Heart left ventricle (tissue), 13 donors: ENCODE measurements at regions not wholly inside any gene's neighbourhood (a gene's known extent, or its start where the extent isn't known, plus 50 kb on each side); places are given as distances from the start of the nearest gene placed in this dataset.
"Not testable (repeated sequence)": the region's sequence is repeated elsewhere in the genome, so short reads cannot be mapped to it uniquely, and the experiment has no call there.

Experiments used
- POLR2A ChIP-seq, 2 donors: fragments of 450-650 bp; IDR thresholded peaks; one replicate each; pipeline ENCODE4 v1.6.1; 2017; ENCODE audit warnings: antibody characterized with exemption in 2 of 2, mild to moderate bottlenecking in 2 of 2, moderate library complexity in 2 of 2
- TF ChIP-seq, protein P1 (sequence below), 12 donors: fragments of 200-600 bp; sonication (generic) in 4 of 12; IDR thresholded peaks; one replicate each; pipeline versions ENCODE4 v1.5.0 to v1.8.0; 2018 to 2022; ENCODE audit warnings: antibody characterized with exemption in 12 of 12, mild to moderate bottlenecking in 5 of 12
- donor health status: ischemic (EF 13 %, LVEDD 7.1; RV severe dilation, severe dysfunction).
- donor health status: DM: no; HTN: yes; CAD: no.
- donor health status: DM: no; HTN: no; CAD: no.
- donor health status: ischemic (EF 25% LVEDD 6.9; RV normal size, moderate dysfunction).
- donor health status: ischemic (EF 25% LVEDD 5.7; RV mildly dilated, moderate dysfunction).
- donor health status: ischemic (EF 35%, LVEDD 5.7; RV mildly dilated, moderate dysfunction).
- donor health status: nonischemic (EF 11% LVEDD 7.7; RV severe dilation, severe dysfunction).
- donor health status: DM: yes; HTN: yes; CAD: no.
- donor health status: PGD.
- donor health status: ischemic (EF 29% LVEDD 5.4; RV normal size, mild dysfunction).
- donor health status: nonischemic (EF 23%, LVEDD 6.1; RV moderate dilation, normal function).

DNA sequence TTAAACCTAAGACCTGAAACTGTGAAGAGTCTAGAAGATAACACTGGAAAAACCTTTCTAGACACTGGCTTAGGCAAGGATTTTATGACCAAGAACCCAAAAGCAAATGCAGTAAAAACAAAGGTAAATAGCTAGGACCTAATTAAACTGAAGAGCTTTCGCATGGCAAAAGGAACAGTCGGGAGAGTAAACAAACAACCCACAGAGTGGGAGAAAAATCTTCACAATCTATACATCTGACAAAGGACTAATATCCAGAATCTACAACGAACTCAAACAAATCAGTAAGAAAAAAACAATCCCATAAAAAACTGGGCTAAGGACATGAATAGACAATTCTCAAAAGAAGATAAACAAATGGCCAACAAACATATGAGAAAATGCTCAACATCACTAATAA is 64.4 kb upstream of the MED14 start:
- TF ChIP-seq, protein P1, sequence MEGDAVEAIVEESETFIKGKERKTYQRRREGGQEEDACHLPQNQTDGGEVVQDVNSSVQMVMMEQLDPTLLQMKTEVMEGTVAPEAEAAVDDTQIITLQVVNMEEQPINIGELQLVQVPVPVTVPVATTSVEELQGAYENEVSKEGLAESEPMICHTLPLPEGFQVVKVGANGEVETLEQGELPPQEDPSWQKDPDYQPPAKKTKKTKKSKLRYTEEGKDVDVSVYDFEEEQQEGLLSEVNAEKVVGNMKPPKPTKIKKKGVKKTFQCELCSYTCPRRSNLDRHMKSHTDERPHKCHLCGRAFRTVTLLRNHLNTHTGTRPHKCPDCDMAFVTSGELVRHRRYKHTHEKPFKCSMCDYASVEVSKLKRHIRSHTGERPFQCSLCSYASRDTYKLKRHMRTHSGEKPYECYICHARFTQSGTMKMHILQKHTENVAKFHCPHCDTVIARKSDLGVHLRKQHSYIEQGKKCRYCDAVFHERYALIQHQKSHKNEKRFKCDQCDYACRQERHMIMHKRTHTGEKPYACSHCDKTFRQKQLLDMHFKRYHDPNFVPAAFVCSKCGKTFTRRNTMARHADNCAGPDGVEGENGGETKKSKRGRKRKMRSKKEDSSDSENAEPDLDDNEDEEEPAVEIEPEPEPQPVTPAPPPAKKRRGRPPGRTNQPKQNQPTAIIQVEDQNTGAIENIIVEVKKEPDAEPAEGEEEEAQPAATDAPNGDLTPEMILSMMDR (IDR thresholded peaks at IDR 0.05) = not testable (repeated sequence)
- not testable (repeated sequence) for TF ChIP-seq POLR2A (IDR thresholded peaks at IDR 0.05)
